CD8-positive, alpha-beta memory T cell (primary cell): ENCODE measurements at regions not wholly inside any gene's neighbourhood (a gene's known extent, or its start where the extent isn't known, plus 50 kb on each side); places are given as distances from the start of the nearest gene placed in this dataset.
A peak's percentile ranks its signal among the peaks of the same experiment; 100 is the strongest.

Experiments used
- CTCF ChIA-PET: fragments of 350-600 bp; sonication (Branson Sonifier 250); formaldehyde crosslinking; loops from one replicate; lab custom pipeline; 2021; ENCODE audit warnings: antibody characterized with exemption; lab: Charles Lee
- POLR2A ChIA-PET: fragments of 350-600 bp; sonication (Branson Sonifier 250); formaldehyde crosslinking; loops from one replicate; lab custom pipeline; 2021; ENCODE audit warnings: antibody characterized with exemption; lab: Charles Lee
- DNase-seq, 5 donors: peaks; one replicate each; pipeline versions ENCODE4 v3.0.0 to v3.0.0-alpha.2; 2020 to 2022; ENCODE audit warnings: mixed read lengths in 1 of 5
- H3K27ac ChIP-seq: one replicate; pipeline ENCODE4 v1.7.0; 2013; ENCODE audit warnings: low read depth, mild to moderate bottlenecking, low read length, moderate library complexity
- H3K27me3 ChIP-seq: 2 replicates; pipeline ENCODE4 v1.7.0; 2013; ENCODE audit warnings: low read length, mild to moderate bottlenecking; ENCODE audit not compliant: insufficient read depth, poor library complexity, severe bottlenecking
- H3K36me3 ChIP-seq: 2 replicates; pipeline ENCODE4 v1.7.0; 2013; ENCODE audit warnings: mild to moderate bottlenecking, low read length, moderate library complexity; ENCODE audit not compliant: insufficient read depth
- H3K4me1 ChIP-seq: 2 replicates; pipeline ENCODE4 v1.7.0; 2013; ENCODE audit warnings: mild to moderate bottlenecking, low read length, moderate library complexity; ENCODE audit not compliant: insufficient read depth
- H3K4me3 ChIP-seq: 2 replicates; pipeline ENCODE4 v1.7.0; 2013; ENCODE audit warnings: mild to moderate bottlenecking, low read length
- H3K9me3 ChIP-seq: 2 replicates; pipeline ENCODE4 v1.7.0; 2013; ENCODE audit warnings: mild to moderate bottlenecking, low read length
- H3K27ac Mint-ChIP-seq, 8 donors: one replicate each; pipeline ENCODE4 v1.8.0; 2020 to 2021; ENCODE audit warnings: mixed read lengths in 8 of 8, mild to moderate bottlenecking in 6 of 8, inconsistent platforms in 3 of 8, moderate library complexity in 3 of 8
- H3K27me3 Mint-ChIP-seq, 2 donors: one replicate each; pipeline ENCODE4 v1.8.0; 2020 to 2021; ENCODE audit warnings: mixed read lengths in 2 of 2, mild to moderate bottlenecking in 1 of 2, moderate library complexity in 1 of 2
- H3K36me3 Mint-ChIP-seq, 3 donors: one replicate each; pipeline ENCODE4 v1.8.0; 2020 to 2021; ENCODE audit warnings: mixed read lengths in 3 of 3, inconsistent platforms in 1 of 3, mild to moderate bottlenecking in 1 of 3
- H3K4me1 Mint-ChIP-seq, 3 donors: one replicate each; pipeline ENCODE4 v1.8.0; 2020 to 2021; ENCODE audit warnings: mixed read lengths in 3 of 3, inconsistent platforms in 1 of 3, mild to moderate bottlenecking in 1 of 3
- H3K4me3 Mint-ChIP-seq, 7 donors: one replicate each; pipeline ENCODE4 v1.8.0; 2020 to 2021; ENCODE audit warnings: mixed read lengths in 7 of 7, mild to moderate bottlenecking in 6 of 7, moderate library complexity in 4 of 7, inconsistent platforms in 2 of 7
- H3K9me3 Mint-ChIP-seq, 5 donors: one replicate each; pipeline ENCODE4 v1.8.0; 2020 to 2022; ENCODE audit warnings: mixed read lengths in 5 of 5, mild to moderate bottlenecking in 3 of 5, moderate library complexity in 2 of 5, inconsistent platforms in 1 of 5

- peak overlapping the region in 1 of 8 donors; percentile 42 for H3K27ac Mint-ChIP-seq
- ChIA-PET CTCF (no interaction called here), POLR2A (no interaction called here)
- Histone ChIP-seq H3K36me3 (no peaks in the 10 kb centered on the region), H3K27ac (no peak overlapping the region), H3K9me3 (no peaks in the 10 kb centered on the region), H3K4me3 (no peak overlapping the region), H3K27me3 (no peaks in the 10 kb centered on the region), H3K4me1 (no peaks in the 10 kb centered on the region)
- DNase-seq: no peak
- H3K9me3 Mint-ChIP-seq: peaks cover 0 to 2% (median 0%) of the 10 kb centered on the region in 5 donors
- H3K4me1 Mint-ChIP-seq: no peaks in the 10 kb centered on the region
- H3K36me3 Mint-ChIP-seq: no peaks in the 10 kb centered on the region
- no peaks in the 10 kb centered on the region for H3K27me3 Mint-ChIP-seq
- H3K4me3 Mint-ChIP-seq: no peak overlapping the region
Measured at GRCh38 chr5:93117751-93118531, 463.1 kb downstream of the NR2F1-AS1 start.

DNA sequence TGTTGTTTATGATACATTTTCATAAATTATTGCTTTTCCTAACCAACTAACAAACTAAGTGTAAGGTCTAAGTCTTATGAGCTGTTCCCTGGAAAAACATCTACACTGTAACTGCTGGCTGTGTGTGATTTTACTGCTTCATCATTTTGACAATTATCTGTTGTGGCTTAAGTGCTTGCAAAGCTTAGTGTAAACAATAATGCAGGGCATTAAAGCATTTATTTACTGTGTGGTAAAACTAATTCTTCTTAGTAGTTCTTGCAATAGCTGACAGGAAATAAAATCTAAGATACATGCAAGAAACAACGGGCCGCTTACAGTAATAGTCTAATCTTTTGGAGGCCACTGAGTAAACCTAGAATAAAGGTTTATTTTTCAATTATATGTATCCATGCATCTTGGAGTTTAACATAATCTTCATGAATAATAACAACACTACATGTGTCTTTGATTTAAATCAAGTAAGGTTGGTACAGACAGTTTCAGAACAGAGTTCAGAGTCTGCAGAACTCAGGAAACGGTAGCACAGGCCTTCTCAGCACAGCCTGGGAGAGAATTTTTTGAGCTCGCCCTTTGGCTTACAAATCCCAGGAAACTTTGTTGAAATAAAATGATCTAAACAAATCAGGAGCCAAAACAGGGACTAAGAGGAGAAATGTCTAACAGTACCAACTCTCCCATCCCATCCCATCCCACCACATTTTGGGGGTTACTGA, 473.1 kb downstream of the NR2F1-AS1 start:
- Mint-ChIP-seq H3K4me1 (no peaks in the 10 kb centered on the region), H3K27ac (no peak overlapping the region), H3K36me3 (no peaks in the 10 kb centered on the region), H3K4me3 (no peak overlapping the region), H3K27me3 (no peaks in the 10 kb centered on the region), H3K9me3 (peaks cover 0 to 7% (median 0%) of the 10 kb centered on the region in 5 donors)
- Histone ChIP-seq H3K4me3 (no peak overlapping the region), H3K36me3 (no peaks in the 10 kb centered on the region), H3K27me3 (no peaks in the 10 kb centered on the region), H3K9me3 (no peaks in the 10 kb centered on the region), H3K27ac (no peak overlapping the region), H3K4me1 (no peaks in the 10 kb centered on the region)
- ChIA-PET CTCF (no interaction called here), POLR2A (no interaction called here)
- DNase-seq: no peak

DNA sequence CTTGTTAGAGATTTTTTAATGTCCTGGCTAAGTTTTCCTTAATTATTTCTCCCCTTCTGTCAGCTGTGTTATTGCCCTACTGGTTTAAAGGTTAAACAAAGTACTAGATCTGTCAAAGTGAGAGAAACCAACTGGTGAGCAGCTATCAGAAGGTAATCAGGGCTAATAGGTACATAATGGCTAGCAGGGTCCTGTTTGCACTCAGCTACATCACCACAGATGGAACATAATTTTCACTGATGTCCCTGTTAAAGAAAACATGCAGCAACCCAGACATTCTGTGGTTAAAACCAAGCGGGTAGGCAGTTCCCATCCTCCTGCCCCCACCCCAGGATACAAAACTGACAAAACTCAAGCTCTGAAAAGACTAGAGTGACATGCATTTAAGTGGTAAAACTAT, 473.9 kb downstream of the NR2F1-AS1 start:
- Mint-ChIP-seq H3K36me3 (no peaks in the 10 kb centered on the region), H3K4me3 (no peak overlapping the region), H3K4me1 (no peaks in the 10 kb centered on the region), H3K9me3 (peaks cover 0 to 7% (median 0%) of the 10 kb centered on the region in 5 donors), H3K27ac (no peak overlapping the region), H3K27me3 (no peaks in the 10 kb centered on the region)
- Histone ChIP-seq H3K4me3 (no peak overlapping the region), H3K4me1 (no peaks in the 10 kb centered on the region), H3K27me3 (no peaks in the 10 kb centered on the region), H3K27ac (no peak overlapping the region), H3K9me3 (no peaks in the 10 kb centered on the region), H3K36me3 (no peaks in the 10 kb centered on the region)
- DNase-seq: no peak
- POLR2A ChIA-PET: no interaction called here
- CTCF ChIA-PET: no interaction called here

DNA sequence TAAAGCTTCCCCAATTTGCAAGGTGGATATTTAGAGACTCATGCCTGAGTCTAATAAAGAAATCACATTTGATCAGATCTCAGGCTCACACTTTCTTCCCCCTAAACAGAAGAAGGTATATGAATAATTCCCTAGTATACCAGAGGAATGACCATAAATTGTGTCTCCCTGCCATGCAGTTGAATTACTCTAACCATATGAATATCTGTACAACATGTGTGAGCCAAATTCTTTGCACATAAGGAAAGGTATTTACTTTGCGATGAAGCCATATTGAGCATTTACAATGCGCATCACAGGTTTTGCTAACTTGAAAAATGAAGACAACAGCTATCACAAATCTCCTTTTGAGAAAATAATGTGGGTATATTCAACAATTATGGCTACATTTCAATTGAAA, 479.4 kb downstream of the NR2F1-AS1 start:
- no peak overlapping the region for H3K4me3 Mint-ChIP-seq
- peaks cover 0 to 11% (median 0%) of the 10 kb centered on the region in 5 donors for H3K9me3 Mint-ChIP-seq
- Histone ChIP-seq H3K27me3 (no peaks in the 10 kb centered on the region), H3K4me1 (no peaks in the 10 kb centered on the region), H3K4me3 (no peak overlapping the region), H3K36me3 (no peaks in the 10 kb centered on the region), H3K9me3 (peaks cover 4% of the 10 kb centered on the region), H3K27ac (no peak overlapping the region)
- CTCF ChIA-PET: no interaction called here
- no peak overlapping the region for H3K27ac Mint-ChIP-seq
- DNase-seq: no peak
- POLR2A ChIA-PET: no interaction called here
- no peaks in the 10 kb centered on the region for H3K36me3 Mint-ChIP-seq
- no peaks in the 10 kb centered on the region for H3K4me1 Mint-ChIP-seq
- no peaks in the 10 kb centered on the region for H3K27me3 Mint-ChIP-seq

DNA sequence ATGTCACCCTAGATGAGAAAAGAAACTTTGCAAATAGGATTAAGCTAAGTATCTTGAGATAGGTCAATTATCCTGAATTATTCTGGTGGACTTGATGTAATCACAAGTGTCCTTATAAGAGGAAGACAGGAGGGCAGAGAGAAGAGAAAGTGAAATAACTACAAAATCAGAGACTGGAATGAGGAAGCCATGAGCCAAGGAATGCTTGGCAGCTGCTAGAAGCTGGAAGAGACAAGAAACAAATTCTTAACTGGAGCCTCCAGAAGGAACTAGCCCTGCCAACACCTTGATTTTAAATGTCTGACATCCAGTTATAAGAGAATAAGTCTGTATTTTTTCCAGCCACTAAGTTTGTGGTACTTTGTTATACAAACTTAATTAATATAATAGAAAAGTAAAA, 480.0 kb downstream of the NR2F1-AS1 start:
- H3K4me1 Mint-ChIP-seq: no peaks in the 10 kb centered on the region
- H3K4me1 ChIP-seq: no peaks in the 10 kb centered on the region
- H3K27me3 Mint-ChIP-seq: no peaks in the 10 kb centered on the region
- H3K4me3 Mint-ChIP-seq: no peak overlapping the region
- POLR2A ChIA-PET: no interaction called here
- peak overlapping the region in 1 of 8 donors; percentile 14 for H3K27ac Mint-ChIP-seq
- no peak for DNase-seq
- H3K36me3 Mint-ChIP-seq: no peaks in the 10 kb centered on the region
- no peaks in the 10 kb centered on the region for H3K27me3 ChIP-seq
- no peak overlapping the region for H3K4me3 ChIP-seq
- H3K27ac ChIP-seq: no peak overlapping the region
- peaks cover 0 to 13% (median 0%) of the 10 kb centered on the region in 5 donors for H3K9me3 Mint-ChIP-seq
- CTCF ChIA-PET: no interaction called here
- H3K9me3 ChIP-seq: peaks cover 4% of the 10 kb centered on the region
- no peaks in the 10 kb centered on the region for H3K36me3 ChIP-seq

GRCh38 chr5:93100428-93100827, 480.6 kb downstream of the NR2F1-AS1 start:
- H3K4me1 ChIP-seq: no peaks in the 10 kb centered on the region
- no peaks in the 10 kb centered on the region for H3K36me3 ChIP-seq
- H3K4me3 ChIP-seq: no peak overlapping the region
- H3K4me3 Mint-ChIP-seq: no peak overlapping the region
- H3K27me3 ChIP-seq: no peaks in the 10 kb centered on the region
- H3K9me3 ChIP-seq: peaks cover 4% of the 10 kb centered on the region
- H3K4me1 Mint-ChIP-seq: no peaks in the 10 kb centered on the region
- POLR2A ChIA-PET: no interaction called here
- no peak overlapping the region for H3K27ac Mint-ChIP-seq
- no peak for DNase-seq
- no peaks in the 10 kb centered on the region for H3K27me3 Mint-ChIP-seq
- CTCF ChIA-PET: no interaction called here
- H3K9me3 Mint-ChIP-seq: peaks cover 0 to 14% (median 0%) of the 10 kb centered on the region in 5 donors
- no peaks in the 10 kb centered on the region for H3K36me3 Mint-ChIP-seq
- no peak overlapping the region for H3K27ac ChIP-seq

- Histone ChIP-seq H3K4me3 (no peak overlapping the region), H3K27me3 (no peaks in the 10 kb centered on the region), H3K36me3 (no peaks in the 10 kb centered on the region), H3K27ac (no peak overlapping the region), H3K4me1 (no peaks in the 10 kb centered on the region), H3K9me3 (peaks cover 4% of the 10 kb centered on the region)
- H3K27me3 Mint-ChIP-seq: no peaks in the 10 kb centered on the region
- ChIA-PET CTCF (no interaction called here), POLR2A (no interaction called here)
- H3K36me3 Mint-ChIP-seq: no peaks in the 10 kb centered on the region
- no peaks in the 10 kb centered on the region for H3K4me1 Mint-ChIP-seq
- no peak for DNase-seq
- H3K4me3 Mint-ChIP-seq: no peak overlapping the region
- H3K9me3 Mint-ChIP-seq: peaks cover 0 to 15% (median 0%) of the 10 kb centered on the region in 5 donors
- no peak overlapping the region for H3K27ac Mint-ChIP-seq
Measured at GRCh38 chr5:93099902-93100347, 481.1 kb downstream of the NR2F1-AS1 start.

DNA sequence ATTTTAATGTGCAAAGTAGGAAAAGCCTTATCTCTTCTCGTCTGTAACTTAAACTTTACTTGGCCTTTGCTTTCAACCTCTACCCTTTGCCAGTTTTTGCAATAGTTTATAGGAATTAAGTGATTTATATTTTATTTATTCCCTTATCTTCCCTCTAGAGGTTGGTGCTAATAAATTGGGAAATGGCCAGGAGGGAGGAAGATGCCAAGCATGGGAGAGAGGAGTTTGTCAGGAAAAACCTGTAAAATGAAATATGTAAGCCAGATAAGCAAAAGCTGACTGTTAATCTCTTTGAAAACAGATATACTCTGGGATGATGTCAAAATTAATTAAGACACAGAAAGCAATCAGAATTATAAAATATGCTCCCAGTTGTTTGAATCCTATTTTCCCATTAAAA, 484.5 kb downstream of the NR2F1-AS1 start:
- no peaks in the 10 kb centered on the region for H3K4me1 Mint-ChIP-seq
- DNase-seq: no peak
- H3K27me3 Mint-ChIP-seq: peaks cover 0 to 1% of the 10 kb centered on the region in 2 donors
- Histone ChIP-seq H3K27ac (no peak overlapping the region), H3K9me3 (peaks cover 4% of the 10 kb centered on the region), H3K27me3 (no peaks in the 10 kb centered on the region), H3K4me3 (no peak overlapping the region), H3K4me1 (no peaks in the 10 kb centered on the region), H3K36me3 (no peaks in the 10 kb centered on the region)
- H3K9me3 Mint-ChIP-seq: peaks cover 0 to 11% (median 0%) of the 10 kb centered on the region in 5 donors
- CTCF ChIA-PET: no interaction called here
- H3K4me3 Mint-ChIP-seq: no peak overlapping the region
- H3K27ac Mint-ChIP-seq: no peak overlapping the region
- POLR2A ChIA-PET: no interaction called here
- H3K36me3 Mint-ChIP-seq: peaks cover 0 to 1% (median 0%) of the 10 kb centered on the region in 3 donors
